ENCODE measurements at regions not wholly inside any gene's neighbourhood (a gene's known extent, or its start where the extent isn't known, plus 50 kb on each side); places are given as distances from the start of the nearest gene placed in this dataset.
"Not testable (repeated sequence)": the region's sequence is repeated elsewhere in the genome, so short reads cannot be mapped to it uniquely, and the experiment has no call there.

- no peak for TF ChIP-seq POLR2AphosphoS5 (IDR thresholded peaks at IDR 0.05; ENCODE audit: low read depth)
Measured at GRCh38 chr4:134490863-134491262, 289.3 kb upstream of the PABPC4L start (continued).

GRCh38 chr4:134483514-134483913, 281.9 kb upstream of the PABPC4L start:
- H3K36me3 ChIP-seq (ENCODE audit: insufficient read depth); DNase-seq (ENCODE audit: low spot score); H3K9me2 ChIP-seq (ENCODE audit: insufficient read depth); H3K4me2 ChIP-seq; H2AFZ ChIP-seq; H3K27ac ChIP-seq (ENCODE audit: low read depth); H3K27me3 ChIP-seq (ENCODE audit: insufficient read depth); H3K27me3 Mint-ChIP-seq (ENCODE audit: insufficient read depth, low read depth, poor library complexity); H3K4me3 Mint-ChIP-seq; H3K4me3 ChIP-seq; ATAC-seq; H3K27ac Mint-ChIP-seq; H4K20me1 ChIP-seq (replicated peaks; ENCODE audit: insufficient read depth); H3K4me1 ChIP-seq (ENCODE audit: insufficient read depth); H3F3A ChIP-seq (replicated peaks; ENCODE audit: low read depth); H3K79me2 ChIP-seq (replicated peaks; ENCODE audit: insufficient read depth): not testable (repeated sequence)
- peaks cover 19% of the 10 kb centered on the region; the same call in 2 of the 3 replicates for H3K36me3 Mint-ChIP-seq (ENCODE audit: low read depth)
- H3K9me3 Mint-ChIP-seq, result peaks cover 21% of the 10 kb centered on the region
- peaks cover 11% of the 10 kb centered on the region for H3K4me1 Mint-ChIP-seq

GRCh38 chr4:134471569-134471968, 270.0 kb upstream of the PABPC4L start:
- Mint-ChIP-seq H3K4me3 (no peak overlapping the region), H3K9me3 (no peaks in the 10 kb centered on the region; the same call in 2 of the 3 replicates), H3K27me3 (ENCODE audit: insufficient read depth, low read depth, poor library complexity) (peaks cover 3% of the 10 kb centered on the region), H3K27ac (no peak overlapping the region), H3K36me3 (ENCODE audit: low read depth) (peaks cover 3% of the 10 kb centered on the region; the same call in 2 of the 3 replicates), H3K4me1 (no peaks in the 10 kb centered on the region)
- H3K4me2 ChIP-seq, result no peak overlapping the region
- no peaks in the 10 kb centered on the region for H3K79me2 ChIP-seq (replicated peaks; ENCODE audit: insufficient read depth)
- no peak for ATAC-seq
- no peak for TF ChIP-seq ZNF331 (CRISPR knock-in tag; IDR thresholded peaks at IDR 0.05; ENCODE audit: low read depth)
- no peak for TF ChIP-seq EZH2phosphoT487 (IDR thresholded peaks at IDR 0.05; ENCODE audit: unreplicated experiment)
- no peak for TF ChIP-seq CTCF (conservative IDR thresholded peaks at IDR 0.05; ENCODE audit: low read depth in 2 of 2)
- H3F3A ChIP-seq (replicated peaks; ENCODE audit: low read depth), result no peaks in the 10 kb centered on the region
- H4K20me1 ChIP-seq (replicated peaks; ENCODE audit: insufficient read depth), result no peaks in the 10 kb centered on the region
- H3K9me2 ChIP-seq (ENCODE audit: insufficient read depth), result no peaks in the 10 kb centered on the region
- H3K4me3 ChIP-seq, result no peak overlapping the region
- no peaks in the 10 kb centered on the region for H3K4me1 ChIP-seq (ENCODE audit: insufficient read depth)
- no peak overlapping the region for H3K27ac ChIP-seq (ENCODE audit: low read depth)
- no peaks in the 10 kb centered on the region for H3K36me3 ChIP-seq (ENCODE audit: insufficient read depth)
- peak overlapping the region; percentile 28; the same call in 1 of the 2 replicates for H2AFZ ChIP-seq
- no peak for DNase-seq (ENCODE audit: low spot score)
- no peaks in the 10 kb centered on the region for H3K27me3 ChIP-seq (ENCODE audit: insufficient read depth)

GRCh38 chr4:134470544-134470943, 269.0 kb upstream of the PABPC4L start:
- Histone ChIP-seq H3K27me3 (ENCODE audit: insufficient read depth) (no peaks in the 10 kb centered on the region), H3K9me2 (ENCODE audit: insufficient read depth) (no peaks in the 10 kb centered on the region), H3K4me1 (ENCODE audit: insufficient read depth) (no peaks in the 10 kb centered on the region), H3F3A (replicated peaks; ENCODE audit: low read depth) (no peaks in the 10 kb centered on the region), H2AFZ (peak overlapping the region; percentile 45; the same call in 1 of the 2 replicates), H3K27ac (ENCODE audit: low read depth) (no peak overlapping the region), H3K4me3 (no peak overlapping the region), H3K4me2 (no peak overlapping the region), H3K36me3 (ENCODE audit: insufficient read depth) (no peaks in the 10 kb centered on the region), H4K20me1 (replicated peaks; ENCODE audit: insufficient read depth) (no peaks in the 10 kb centered on the region), H3K79me2 (replicated peaks; ENCODE audit: insufficient read depth) (no peaks in the 10 kb centered on the region)
- no peak overlapping the region for H3K4me3 Mint-ChIP-seq
- DNase-seq (ENCODE audit: low spot score) (peak; percentile 59), ATAC-seq (peak; percentile 72)
- peak overlapping the region; percentile 32; the same call in 1 of the 2 replicates for H3K27ac Mint-ChIP-seq
- no peaks in the 10 kb centered on the region; the same call in 2 of the 3 replicates for H3K9me3 Mint-ChIP-seq
- H3K27me3 Mint-ChIP-seq (ENCODE audit: insufficient read depth, low read depth, poor library complexity), result peaks cover 3% of the 10 kb centered on the region
- peaks cover 3% of the 10 kb centered on the region; the same call in 2 of the 3 replicates for H3K36me3 Mint-ChIP-seq (ENCODE audit: low read depth)
- H3K4me1 Mint-ChIP-seq, result no peaks in the 10 kb centered on the region
- peak; percentile 76 to 92 for TF ChIP-seq CTCF (conservative IDR thresholded peaks at IDR 0.05; ENCODE audit: low read depth in 2 of 2)
